ENCODE measurements at regions not wholly inside any gene's neighbourhood (a gene's known extent, or its start where the extent isn't known, plus 50 kb on each side); places are given as distances from the start of the nearest gene placed in this dataset.

GRCh38 chr1:182236651-182237077, 154.9 kb downstream of the GLUL start:
- DNase-seq (ENCODE audit: low read depth): no peak
- TF ChIP-seq CTCF (IDR thresholded peaks at IDR 0.05; ENCODE audit: control insufficient read depth, insufficient read depth, low read depth, low read length, missing control alignments): no peak

GRCh38 chr1:182235952-182236650, 155.5 kb downstream of the GLUL start:
- DNase-seq (ENCODE audit: low read depth): no peak

More at GRCh38 chr1:182236651-182237077, 154.9 kb downstream of the GLUL start:
- H3K4me3 ChIP-seq (ENCODE audit: control insufficient read depth, low read depth, low read length): no peak overlapping the region

GRCh38 chr1:182235604-182235951, 156.0 kb downstream of the GLUL start:
- H3K4me3 ChIP-seq (ENCODE audit: control insufficient read depth, low read depth, low read length): no peak overlapping the region
- no peak for DNase-seq (ENCODE audit: low read depth)
- TF ChIP-seq CTCF (IDR thresholded peaks at IDR 0.05; ENCODE audit: control insufficient read depth, insufficient read depth, low read depth, low read length, missing control alignments): no peak

More at GRCh38 chr1:182235952-182236650, 155.5 kb downstream of the GLUL start:
- no peak for TF ChIP-seq CTCF (IDR thresholded peaks at IDR 0.05; ENCODE audit: control insufficient read depth, insufficient read depth, low read depth, low read length, missing control alignments)
- H3K4me3 ChIP-seq (ENCODE audit: control insufficient read depth, low read depth, low read length): no peak overlapping the region

GRCh38 chr1:182229921-182230491, 161.6 kb downstream of the GLUL start:
- no peak for TF ChIP-seq CTCF (IDR thresholded peaks at IDR 0.05; ENCODE audit: control insufficient read depth, insufficient read depth, low read depth, low read length, missing control alignments)
- DNase-seq (ENCODE audit: low read depth): no peak
- no peak overlapping the region for H3K4me3 ChIP-seq (ENCODE audit: control insufficient read depth, low read depth, low read length)

- no peak for DNase-seq (ENCODE audit: low read depth)
Measured at GRCh38 chr1:182229451-182229850, 162.1 kb downstream of the GLUL start.

GRCh38 chr1:182227864-182228547, 163.6 kb downstream of the GLUL start:
- DNase-seq (ENCODE audit: low read depth): no peak

More at GRCh38 chr1:182229451-182229850, 162.1 kb downstream of the GLUL start:
- H3K4me3 ChIP-seq (ENCODE audit: control insufficient read depth, low read depth, low read length): no peak overlapping the region
- no peak for TF ChIP-seq CTCF (IDR thresholded peaks at IDR 0.05; ENCODE audit: control insufficient read depth, insufficient read depth, low read depth, low read length, missing control alignments)

More at GRCh38 chr1:182227864-182228547, 163.6 kb downstream of the GLUL start:
- no peak overlapping the region for H3K4me3 ChIP-seq (ENCODE audit: control insufficient read depth, low read depth, low read length)
- no peak for TF ChIP-seq CTCF (IDR thresholded peaks at IDR 0.05; ENCODE audit: control insufficient read depth, insufficient read depth, low read depth, low read length, missing control alignments)
